ENCODE measurements at regions not wholly inside any gene's neighbourhood (a gene's known extent, or its start where the extent isn't known, plus 50 kb on each side); places are given as distances from the start of the nearest gene placed in this dataset.
A peak's percentile ranks its signal among the peaks of the same experiment; 100 is the strongest.
"Not testable (repeated sequence)": the region's sequence is repeated elsewhere in the genome, so short reads cannot be mapped to it uniquely, and the experiment has no call there.

DNA sequence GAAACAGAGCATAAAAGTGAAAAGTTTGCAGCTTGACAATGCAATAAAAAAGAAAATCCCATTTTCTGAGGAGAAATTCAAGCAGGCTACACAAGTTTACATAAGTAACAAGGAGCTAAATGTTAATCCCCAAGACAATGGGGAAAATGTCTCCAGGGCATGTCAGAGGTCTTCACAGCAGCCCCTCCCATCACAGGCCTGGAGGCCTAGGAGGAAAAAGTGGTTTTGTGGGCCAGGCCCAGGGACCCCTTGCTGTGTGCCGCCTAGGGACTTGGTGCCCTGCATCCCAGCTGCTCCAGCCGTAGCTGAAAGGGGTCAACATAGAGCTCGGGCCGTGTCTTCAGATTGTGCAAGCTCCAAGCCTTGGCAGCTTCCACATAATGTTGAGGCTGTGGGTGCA is 186.7 kb upstream of the MAP3K1 start:
- peaks cover 9 to 29% (median 18%) of the 10 kb centered on the region in 4 donors for H3K4me1 Mint-ChIP-seq
- not testable (repeated sequence) for H3K36me3 Mint-ChIP-seq; H3K27me3 Mint-ChIP-seq; ATAC-seq (ENCODE audit: low read depth in 2 of 2); H3K4me1 ChIP-seq (ENCODE audit: control insufficient read depth, insufficient read depth, low read length, poor library complexity, severe bottlenecking); H3K36me3 ChIP-seq (ENCODE audit: control insufficient read depth, insufficient read depth, low read length); H3K27ac Mint-ChIP-seq; H3K4me3 ChIP-seq (ENCODE audit: low read depth, low read length); H3K27me3 ChIP-seq (ENCODE audit: control insufficient read depth, insufficient read depth, low read length); H3K4me3 Mint-ChIP-seq; H3K9me3 ChIP-seq (ENCODE audit: control insufficient read depth in 2 of 2, low read length in 2 of 2); DNase-seq; H3K27ac ChIP-seq (ENCODE audit: insufficient read depth, low read length, poor library complexity, severe bottlenecking); H3K9me3 Mint-ChIP-seq

DNA sequence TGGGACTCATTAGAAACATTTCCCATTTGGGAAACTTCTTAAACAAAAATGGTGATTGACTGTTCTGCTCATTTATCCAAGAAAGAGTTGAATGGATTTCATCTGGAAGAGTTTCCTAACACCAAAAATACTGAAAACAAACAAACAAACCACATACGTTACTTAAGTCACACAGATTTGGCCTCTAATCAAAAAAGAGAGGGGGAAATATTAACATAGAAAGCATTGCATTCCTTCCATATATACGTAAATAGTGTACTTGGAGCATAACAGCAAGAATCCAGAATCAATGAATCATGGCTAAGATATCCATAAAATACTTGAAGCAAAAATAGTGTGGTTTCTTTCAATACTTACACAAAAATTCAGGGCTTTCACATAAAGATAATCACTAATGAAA is 189.8 kb upstream of the MAP3K1 start:
- Mint-ChIP-seq H3K4me1 (peaks cover 11 to 21% (median 16%) of the 10 kb centered on the region in 4 donors), H3K27ac (no peak overlapping the region), H3K4me3 (no peak overlapping the region), H3K36me3 (peaks cover 14% of the 10 kb centered on the region), H3K27me3 (peaks cover 4% of the 10 kb centered on the region), H3K9me3 (peaks cover 4 to 20% (median 9%) of the 10 kb centered on the region in 7 donors)
- no peaks in the 10 kb centered on the region for H3K4me1 ChIP-seq (ENCODE audit: control insufficient read depth, insufficient read depth, low read length, poor library complexity, severe bottlenecking)
- H3K4me3 ChIP-seq (ENCODE audit: low read depth, low read length): no peak overlapping the region
- ATAC-seq (ENCODE audit: low read depth in 2 of 2) (no peak), DNase-seq (no peak)
- no peak overlapping the region for H3K27ac ChIP-seq (ENCODE audit: insufficient read depth, low read length, poor library complexity, severe bottlenecking)
- no peaks in the 10 kb centered on the region for H3K27me3 ChIP-seq (ENCODE audit: control insufficient read depth, insufficient read depth, low read length)
- H3K36me3 ChIP-seq (ENCODE audit: control insufficient read depth, insufficient read depth, low read length): no peaks in the 10 kb centered on the region
- H3K9me3 ChIP-seq (ENCODE audit: control insufficient read depth in 2 of 2, low read length in 2 of 2): peaks cover 0 to 6% of the 10 kb centered on the region in 2 experiments

DNA sequence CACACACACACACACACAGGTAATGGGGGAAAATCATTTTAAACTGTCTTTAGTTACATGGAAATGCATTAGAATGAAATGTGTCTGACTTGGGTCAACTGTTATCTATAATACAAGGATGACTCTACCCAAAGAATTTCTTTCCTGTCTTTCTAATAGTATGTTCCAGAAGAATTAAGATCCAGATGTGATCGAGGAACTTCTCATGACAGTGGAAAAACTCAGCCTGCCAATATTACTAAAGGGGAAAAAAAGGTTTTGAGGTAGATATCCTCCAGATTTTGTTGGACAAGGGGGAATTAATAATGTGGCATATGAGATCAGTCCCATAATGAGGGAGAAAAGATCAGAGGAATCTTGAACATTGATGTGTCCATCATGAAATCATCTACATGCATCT is 190.6 kb upstream of the MAP3K1 start:
- Histone ChIP-seq H3K27me3 (ENCODE audit: control insufficient read depth, insufficient read depth, low read length) (no peaks in the 10 kb centered on the region), H3K9me3 (ENCODE audit: control insufficient read depth in 2 of 2, low read length in 2 of 2) (peaks cover 0 to 6% of the 10 kb centered on the region in 2 experiments), H3K27ac (ENCODE audit: insufficient read depth, low read length, poor library complexity, severe bottlenecking) (no peak overlapping the region), H3K4me1 (ENCODE audit: control insufficient read depth, insufficient read depth, low read length, poor library complexity, severe bottlenecking) (no peaks in the 10 kb centered on the region), H3K36me3 (ENCODE audit: control insufficient read depth, insufficient read depth, low read length) (no peaks in the 10 kb centered on the region), H3K4me3 (ENCODE audit: low read depth, low read length) (no peak overlapping the region)
- no peak for ATAC-seq (ENCODE audit: low read depth in 2 of 2)
- Mint-ChIP-seq H3K9me3 (peaks cover 2 to 20% (median 7%) of the 10 kb centered on the region in 7 donors), H3K4me3 (no peak overlapping the region), H3K4me1 (peaks cover 11 to 20% (median 14%) of the 10 kb centered on the region in 4 donors), H3K27ac (no peak overlapping the region), H3K27me3 (peaks cover 4% of the 10 kb centered on the region), H3K36me3 (peaks cover 9% of the 10 kb centered on the region)
- DNase-seq: no peak

DNA sequence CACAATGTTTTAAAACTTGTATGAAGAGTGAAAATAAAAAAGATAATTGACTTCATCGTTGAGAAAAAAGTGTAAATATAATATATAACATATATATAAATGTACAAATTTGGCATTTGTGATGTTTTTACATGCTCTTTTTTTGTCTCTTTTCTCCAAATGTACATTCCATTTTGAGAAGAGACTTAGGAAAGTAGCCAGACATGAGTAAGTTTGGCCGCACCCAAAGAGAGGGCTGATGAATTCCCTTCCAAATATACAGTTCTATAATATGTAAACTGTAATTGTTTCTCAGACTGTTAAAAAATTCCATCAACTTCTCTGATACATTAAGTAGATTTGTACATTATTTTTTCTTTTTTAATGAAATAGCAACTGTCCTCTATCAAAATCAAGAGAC is 193.2 kb upstream of the MAP3K1 start:
- peaks cover 10 to 22% (median 11%) of the 10 kb centered on the region in 4 donors for H3K4me1 Mint-ChIP-seq
- H3K4me3 ChIP-seq (ENCODE audit: low read depth, low read length): no peak overlapping the region
- H3K9me3 ChIP-seq (ENCODE audit: control insufficient read depth in 2 of 2, low read length in 2 of 2): peaks cover 15 to 18% of the 10 kb centered on the region in 2 experiments
- H3K4me1 ChIP-seq (ENCODE audit: control insufficient read depth, insufficient read depth, low read length, poor library complexity, severe bottlenecking): no peaks in the 10 kb centered on the region
- H3K27me3 ChIP-seq (ENCODE audit: control insufficient read depth, insufficient read depth, low read length): no peaks in the 10 kb centered on the region
- ATAC-seq (ENCODE audit: low read depth in 2 of 2) (no peak), DNase-seq (no peak)
- peaks cover 11% of the 10 kb centered on the region for H3K36me3 Mint-ChIP-seq
- no peak overlapping the region for H3K27ac Mint-ChIP-seq
- H3K4me3 Mint-ChIP-seq: no peak overlapping the region
- no peaks in the 10 kb centered on the region for H3K36me3 ChIP-seq (ENCODE audit: control insufficient read depth, insufficient read depth, low read length)
- H3K9me3 Mint-ChIP-seq: peaks cover 5 to 19% (median 8%) of the 10 kb centered on the region in 7 donors
- H3K27me3 Mint-ChIP-seq: no peaks in the 10 kb centered on the region
- H3K27ac ChIP-seq (ENCODE audit: insufficient read depth, low read length, poor library complexity, severe bottlenecking): no peak overlapping the region

DNA sequence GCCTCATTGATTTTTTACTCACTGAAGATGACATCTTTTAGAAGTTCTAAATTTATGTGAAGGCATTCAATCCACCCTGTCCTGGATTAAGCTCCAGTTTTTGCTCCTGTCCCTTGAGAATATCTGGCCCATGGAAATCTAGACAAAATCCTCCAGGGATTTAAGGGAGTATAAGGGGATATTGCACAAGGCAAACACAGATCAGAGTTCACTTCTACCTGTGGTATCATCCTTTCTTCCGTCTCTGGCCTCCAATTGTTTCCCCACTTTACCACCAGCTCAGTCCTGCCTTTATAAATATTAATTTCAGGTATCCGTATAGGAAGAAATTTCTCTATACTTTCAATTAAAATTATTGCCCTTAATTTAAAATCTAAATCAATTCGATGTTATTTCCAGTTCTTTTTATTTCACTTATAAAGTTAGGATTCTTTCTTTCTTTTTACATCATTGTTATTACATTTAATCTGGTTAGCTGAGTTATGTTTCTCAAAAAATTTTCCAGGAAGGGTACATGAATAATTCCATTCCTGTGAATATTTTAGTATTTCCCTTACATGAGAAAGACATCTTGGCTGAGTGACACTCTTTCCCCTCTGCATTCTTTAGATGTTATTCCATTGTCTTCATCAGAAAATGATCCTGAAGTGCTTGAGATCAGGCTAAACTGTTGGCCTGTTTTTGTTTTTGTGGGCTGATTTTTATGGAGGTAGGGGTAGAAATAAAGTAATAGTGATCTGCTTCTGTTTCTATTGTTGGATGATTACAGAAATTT is 194.3 kb upstream of the MAP3K1 start:
- Mint-ChIP-seq H3K36me3 (peaks cover 11% of the 10 kb centered on the region), H3K27ac (peak overlapping the region in 1 of 3 donors; percentile 5), H3K4me3 (no peak overlapping the region), H3K27me3 (no peaks in the 10 kb centered on the region), H3K9me3 (peaks cover 5 to 19% (median 8%) of the 10 kb centered on the region in 7 donors), H3K4me1 (peaks cover 14 to 24% (median 16%) of the 10 kb centered on the region in 4 donors)
- Histone ChIP-seq H3K4me1 (ENCODE audit: control insufficient read depth, insufficient read depth, low read length, poor library complexity, severe bottlenecking) (peaks cover 9% of the 10 kb centered on the region), H3K27me3 (ENCODE audit: control insufficient read depth, insufficient read depth, low read length) (no peaks in the 10 kb centered on the region), H3K4me3 (ENCODE audit: low read depth, low read length) (no peak overlapping the region), H3K27ac (ENCODE audit: insufficient read depth, low read length, poor library complexity, severe bottlenecking) (no peak overlapping the region), H3K9me3 (ENCODE audit: control insufficient read depth in 2 of 2, low read length in 2 of 2) (peaks cover 14 to 18% of the 10 kb centered on the region in 2 experiments), H3K36me3 (ENCODE audit: control insufficient read depth, insufficient read depth, low read length) (no peaks in the 10 kb centered on the region)
- DNase-seq: no peak
- no peak for ATAC-seq (ENCODE audit: low read depth in 2 of 2)

DNA sequence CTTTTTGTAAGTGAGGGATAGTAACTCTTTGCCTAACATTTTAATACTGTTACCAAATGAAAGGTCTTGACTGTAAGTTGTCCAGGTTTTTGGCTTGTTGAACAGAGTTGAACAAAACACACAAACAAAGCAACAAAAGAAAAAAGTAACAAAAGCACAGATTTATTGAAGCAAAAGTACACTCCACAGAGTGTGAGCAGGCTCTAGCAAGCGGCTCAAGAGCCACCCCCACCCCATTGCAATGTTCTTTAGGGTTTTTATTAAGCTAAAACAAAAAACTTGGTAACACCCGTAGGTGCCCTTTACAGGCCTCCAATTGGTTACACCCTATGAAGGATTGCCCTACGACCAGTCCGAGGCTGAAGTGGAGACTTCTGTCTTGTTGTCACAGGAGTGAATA is 197.4 kb upstream of the MAP3K1 start:
- Mint-ChIP-seq H3K27me3 (no peaks in the 10 kb centered on the region), H3K9me3 (peaks cover 5 to 19% (median 9%) of the 10 kb centered on the region in 7 donors), H3K4me3 (peak overlapping the region in 1 of 4 donors; percentile 28), H3K36me3 (peaks cover 11% of the 10 kb centered on the region), H3K4me1 (peaks cover 34 to 43% (median 37%) of the 10 kb centered on the region in 4 donors), H3K27ac (no peak overlapping the region)
- Histone ChIP-seq H3K27me3 (ENCODE audit: control insufficient read depth, insufficient read depth, low read length) (no peaks in the 10 kb centered on the region), H3K4me3 (ENCODE audit: low read depth, low read length) (no peak overlapping the region), H3K36me3 (ENCODE audit: control insufficient read depth, insufficient read depth, low read length) (no peaks in the 10 kb centered on the region), H3K27ac (ENCODE audit: insufficient read depth, low read length, poor library complexity, severe bottlenecking) (no peak overlapping the region), H3K4me1 (ENCODE audit: control insufficient read depth, insufficient read depth, low read length, poor library complexity, severe bottlenecking) (peaks cover 40% of the 10 kb centered on the region), H3K9me3 (ENCODE audit: control insufficient read depth in 2 of 2, low read length in 2 of 2) (peaks cover 14 to 18% of the 10 kb centered on the region in 2 experiments)
- ATAC-seq (ENCODE audit: low read depth in 2 of 2) (no peak), DNase-seq (peak in 1 of 3 donors; percentile 42)

DNA sequence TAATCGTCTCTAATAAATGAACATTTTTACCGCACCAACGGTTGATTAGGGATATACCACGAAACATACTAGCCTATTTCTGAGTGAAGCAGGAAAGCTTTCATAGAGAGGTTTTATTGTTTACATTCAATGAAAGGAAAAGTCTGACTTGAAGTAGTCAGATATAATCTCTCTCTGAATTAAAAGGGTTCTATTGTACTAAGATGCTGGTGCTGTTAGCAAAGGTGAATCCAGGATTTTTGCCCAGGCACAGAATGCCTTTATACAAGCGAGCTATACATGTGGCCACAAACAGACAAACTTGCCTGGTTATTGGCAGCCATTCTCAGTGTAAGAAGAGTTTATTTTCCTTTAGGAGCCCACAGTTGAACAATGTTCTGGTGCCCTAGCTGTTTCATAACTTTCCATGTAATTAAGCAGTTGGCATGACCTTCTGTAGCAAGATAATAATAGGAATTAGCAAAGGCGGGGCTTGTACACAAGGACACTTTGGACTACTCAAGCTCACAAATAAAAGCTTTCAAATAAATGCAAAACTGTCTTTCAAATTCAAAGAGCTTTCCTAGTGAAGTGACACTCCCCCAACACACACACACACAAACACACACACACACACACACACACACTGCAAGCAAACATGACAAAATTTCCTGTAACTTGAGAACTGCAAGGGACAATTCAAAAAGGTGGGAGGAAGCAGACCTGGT is 198.7 kb upstream of the MAP3K1 start:
- Mint-ChIP-seq H3K4me3 (peak overlapping the region in 3 of 4 donors; percentile 13 to 43 (median 38)), H3K27ac (peak overlapping the region; percentile 56 to 78 (median 66)), H3K4me1 (peaks cover 41 to 57% (median 49%) of the 10 kb centered on the region in 4 donors), H3K36me3 (peaks cover 10% of the 10 kb centered on the region), H3K9me3 (peaks cover 8 to 22% (median 12%) of the 10 kb centered on the region in 7 donors), H3K27me3 (no peaks in the 10 kb centered on the region)
- H3K27ac ChIP-seq (ENCODE audit: insufficient read depth, low read length, poor library complexity, severe bottlenecking): no peak overlapping the region
- ATAC-seq (ENCODE audit: low read depth in 2 of 2): no peak
- H3K4me3 ChIP-seq (ENCODE audit: low read depth, low read length): peak overlapping the region; percentile 27
- no peaks in the 10 kb centered on the region for H3K36me3 ChIP-seq (ENCODE audit: control insufficient read depth, insufficient read depth, low read length)
- peaks cover 53% of the 10 kb centered on the region for H3K4me1 ChIP-seq (ENCODE audit: control insufficient read depth, insufficient read depth, low read length, poor library complexity, severe bottlenecking)
- no peaks in the 10 kb centered on the region for H3K27me3 ChIP-seq (ENCODE audit: control insufficient read depth, insufficient read depth, low read length)
- peaks cover 15 to 18% of the 10 kb centered on the region in 2 experiments for H3K9me3 ChIP-seq (ENCODE audit: control insufficient read depth in 2 of 2, low read length in 2 of 2)
- no peak for DNase-seq

All from CD4-positive, CD25-positive, alpha-beta regulatory T cell (primary cell).